HG02798 (cell line): ENCODE measurements at regions not wholly inside any gene's neighbourhood (a gene's known extent, or its start where the extent isn't known, plus 50 kb on each side); places are given as distances from the start of the nearest gene placed in this dataset.
"Not testable (repeated sequence)": the region's sequence is repeated elsewhere in the genome, so short reads cannot be mapped to it uniquely, and the experiment has no call there.

Experiments
- ATAC-seq: cut with Tn5 transposase; IDR thresholded peaks from one replicate; pipeline ENCODE4 v1.9.1; 2021; ENCODE audit warnings: mild to moderate bottlenecking; ENCODE audit not compliant: unreplicated experiment, poor library complexity

DNA sequence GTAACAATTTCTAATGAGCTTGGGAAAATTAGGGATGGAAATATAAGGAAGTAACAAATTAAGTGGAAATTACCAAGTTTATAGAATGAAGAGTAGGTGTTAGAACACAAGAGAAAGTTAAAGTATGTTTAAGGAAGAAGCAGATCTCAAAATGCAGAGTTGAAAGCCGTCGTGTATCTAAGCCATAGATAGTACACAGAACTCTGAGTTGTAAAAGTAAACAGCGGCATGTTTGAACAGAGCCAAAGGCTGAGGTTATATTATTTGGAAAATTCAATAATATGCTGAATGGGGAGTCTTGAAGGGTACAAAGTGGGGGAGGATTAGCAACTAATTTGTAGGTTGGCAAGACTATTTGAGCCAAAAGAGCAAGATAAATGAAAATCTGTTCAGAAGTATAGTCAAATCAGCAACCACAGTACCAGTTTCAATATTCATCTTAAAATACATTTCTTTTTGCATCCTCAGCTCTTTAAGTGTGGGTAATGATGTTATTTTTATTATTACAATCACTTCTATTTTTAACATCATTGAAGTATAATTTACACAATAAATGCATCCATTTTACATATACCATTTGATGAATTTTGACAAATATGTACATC, 594.8 kb upstream of the ANO3 start:
- ATAC-seq: no peak

DNA sequence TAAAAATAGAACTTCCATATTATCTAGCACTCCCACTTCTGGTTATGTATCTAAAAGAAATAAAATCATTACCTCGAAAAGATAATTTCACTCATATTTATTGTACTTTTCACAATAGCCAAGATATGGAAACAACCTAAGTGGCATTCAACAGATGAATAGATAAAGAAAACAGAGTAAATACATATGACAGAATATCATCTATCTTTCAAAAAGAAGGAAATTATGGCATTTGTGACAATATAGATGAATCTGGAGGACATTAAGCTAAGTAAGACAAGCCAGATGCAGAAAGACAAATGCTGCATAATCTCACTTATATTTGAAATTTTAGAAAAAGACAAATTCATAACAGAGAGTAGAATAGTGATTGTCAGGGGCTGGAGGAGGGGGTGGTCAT, 590.0 kb upstream of the ANO3 start:
- ATAC-seq: no peak

DNA sequence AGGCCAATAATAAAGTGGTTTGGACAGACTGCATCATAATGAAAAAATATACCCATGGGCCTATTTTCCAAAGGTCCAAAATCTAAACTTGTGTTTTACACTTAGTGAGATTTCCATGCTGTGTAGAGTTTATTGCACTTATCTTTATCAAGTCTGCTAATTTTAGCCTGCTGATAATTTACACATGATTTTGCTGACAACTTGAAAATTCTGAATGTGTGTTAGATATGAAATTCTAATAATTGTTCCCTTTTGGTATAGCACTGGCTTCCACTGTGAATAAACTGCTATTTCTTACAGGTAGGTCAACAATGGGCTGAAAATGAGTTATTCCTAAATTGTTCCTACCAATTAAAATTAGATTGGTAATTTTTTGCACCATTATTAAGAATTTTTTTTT, 589.1 kb upstream of the ANO3 start:
- no peak for ATAC-seq

DNA sequence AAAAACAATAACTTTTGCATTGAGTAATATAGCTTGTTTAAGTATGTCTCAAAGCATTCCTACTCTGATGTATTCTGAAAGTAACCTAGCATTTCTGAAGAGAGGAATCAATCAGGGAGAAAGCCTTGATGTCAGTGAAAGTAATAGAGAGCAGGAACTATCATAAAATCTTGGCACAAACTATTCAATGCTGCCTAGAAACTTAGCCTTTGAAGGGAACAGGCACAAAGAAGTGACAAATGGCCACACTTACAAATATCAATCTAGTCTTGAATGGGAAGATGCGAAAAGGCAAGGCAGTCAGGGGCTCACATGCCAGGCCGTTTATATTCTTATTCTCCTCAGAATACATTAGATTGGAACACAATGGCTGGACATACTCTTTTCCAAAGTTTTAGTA, 576.5 kb upstream of the ANO3 start:
- no peak for ATAC-seq

DNA sequence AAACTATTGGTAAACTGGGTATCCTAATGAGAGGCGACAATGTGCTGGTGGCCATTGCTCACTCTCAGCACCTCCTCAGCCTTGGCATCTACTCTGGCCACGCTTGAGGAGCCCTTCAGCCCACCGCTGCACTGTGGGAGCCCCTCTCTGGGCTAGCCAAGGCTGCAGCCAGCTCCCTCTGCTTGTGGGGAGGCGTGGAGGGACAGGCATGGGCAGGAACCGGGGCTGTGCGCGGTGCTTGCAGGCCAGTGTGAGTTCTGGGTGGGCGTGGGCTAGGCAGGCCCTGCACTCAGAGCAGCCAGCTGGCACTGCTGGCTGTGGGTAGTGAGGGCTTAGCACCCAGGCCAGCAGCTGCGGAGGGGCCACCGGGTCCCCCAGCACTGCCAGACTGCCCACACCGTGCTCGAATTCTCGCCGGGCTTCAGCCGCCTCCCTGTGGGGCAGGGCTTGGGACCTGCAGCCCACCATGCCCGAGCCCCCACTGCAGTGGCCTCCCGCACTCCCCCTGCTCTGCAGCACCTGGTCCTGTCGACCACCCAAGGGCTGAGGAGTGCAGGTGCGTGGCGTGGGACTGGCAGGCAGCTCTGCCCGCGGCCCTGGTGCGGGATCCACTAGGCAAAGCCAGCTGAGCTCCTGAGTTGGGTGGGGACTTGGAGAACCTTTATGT, 575.9 kb upstream of the ANO3 start:
- ATAC-seq: no peak

DNA sequence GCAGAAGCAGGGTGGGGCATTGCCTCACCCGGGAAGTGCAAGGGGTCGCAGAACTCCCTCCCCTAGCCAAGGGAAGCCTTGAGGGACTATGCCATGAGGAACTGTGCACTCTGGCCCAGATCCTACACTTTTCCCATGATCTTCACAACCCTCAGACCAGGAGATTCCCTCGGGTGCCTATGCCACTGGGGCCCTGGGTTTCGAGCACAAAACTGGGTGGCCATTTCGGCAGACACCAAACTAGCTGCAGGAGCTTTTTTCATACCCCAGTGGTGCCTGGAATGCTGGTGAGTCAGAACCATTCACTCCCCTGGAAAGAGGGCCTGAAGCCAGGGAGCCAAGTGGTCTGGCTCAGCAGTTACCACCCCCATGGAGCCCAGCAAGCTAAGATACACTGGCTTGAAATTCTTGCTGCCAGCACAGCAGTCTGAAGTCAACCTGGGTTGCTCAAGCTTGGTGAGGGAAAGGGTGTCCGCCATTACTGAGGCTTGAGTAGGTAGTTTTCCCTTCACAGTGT, 573.7 kb upstream of the ANO3 start:
- ATAC-seq: no peak

DNA sequence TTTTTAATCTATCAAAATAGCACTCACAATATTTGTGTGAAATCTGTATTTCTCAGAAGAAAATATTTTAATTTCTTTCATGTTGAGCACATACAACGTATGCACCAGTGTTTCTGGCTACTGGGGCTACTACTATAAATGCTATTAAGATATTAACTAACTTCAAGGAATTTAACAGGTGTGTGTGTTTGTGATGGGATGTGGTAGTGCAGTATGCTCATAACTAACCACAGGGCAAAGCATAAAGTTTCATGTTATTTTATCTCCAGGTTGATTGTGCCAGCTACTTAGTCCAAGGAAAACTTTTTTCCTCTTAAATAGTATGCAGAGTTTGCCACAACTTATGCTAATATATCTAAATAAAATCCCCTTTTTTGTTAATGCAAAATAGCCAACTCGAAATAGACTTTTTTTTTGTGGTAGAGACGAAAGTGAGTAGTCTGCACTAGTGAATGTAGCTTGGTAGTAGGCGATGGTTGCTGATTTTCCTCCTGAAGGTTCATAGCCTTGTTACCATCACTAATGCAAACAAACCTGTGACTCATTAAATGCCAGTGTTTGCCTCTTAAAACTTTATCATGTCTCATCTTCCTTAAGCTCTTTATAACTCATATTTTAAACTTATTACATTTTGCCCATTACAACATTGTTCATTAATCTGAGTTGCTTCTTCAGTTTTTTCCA, 565.5 kb upstream of the ANO3 start:
- no peak for ATAC-seq

DNA sequence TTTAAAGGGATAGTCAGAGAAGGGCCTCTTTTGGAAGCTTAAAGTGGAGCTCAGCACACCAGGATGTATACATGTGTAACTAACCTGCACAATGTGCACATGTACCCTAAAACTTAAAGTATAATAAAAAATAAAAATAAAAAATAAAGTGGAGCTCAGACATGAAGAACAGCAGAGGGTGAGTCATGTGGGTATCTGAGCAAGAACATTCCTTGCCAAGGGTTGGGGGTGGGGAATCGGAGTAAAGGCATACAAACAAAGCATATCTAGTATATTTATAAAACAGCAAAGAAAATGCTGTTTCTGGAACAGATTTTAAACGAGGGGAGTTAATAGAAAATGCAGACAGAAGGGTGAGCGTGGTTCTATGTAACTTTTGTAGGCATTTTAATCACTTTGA, 562.6 kb upstream of the ANO3 start:
- no peak for ATAC-seq

DNA sequence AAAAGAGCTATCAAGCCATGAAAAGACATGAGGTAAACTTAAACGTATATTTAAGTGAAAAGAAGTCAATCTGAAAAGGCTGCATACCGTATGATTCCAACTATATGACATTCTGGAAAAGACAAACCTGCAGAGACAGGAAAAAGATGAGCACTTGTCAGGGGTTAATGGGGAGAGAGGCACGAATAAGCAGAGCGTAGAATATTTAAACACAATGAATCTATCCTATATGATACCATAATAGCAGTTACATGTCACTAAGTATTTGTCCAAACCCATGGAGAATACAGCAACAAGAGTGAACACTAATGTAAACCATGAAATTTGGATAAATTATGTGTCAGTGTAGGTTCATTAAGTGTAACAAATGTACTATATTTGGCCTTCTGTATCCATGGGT, 560.3 kb upstream of the ANO3 start:
- no peak for ATAC-seq

DNA sequence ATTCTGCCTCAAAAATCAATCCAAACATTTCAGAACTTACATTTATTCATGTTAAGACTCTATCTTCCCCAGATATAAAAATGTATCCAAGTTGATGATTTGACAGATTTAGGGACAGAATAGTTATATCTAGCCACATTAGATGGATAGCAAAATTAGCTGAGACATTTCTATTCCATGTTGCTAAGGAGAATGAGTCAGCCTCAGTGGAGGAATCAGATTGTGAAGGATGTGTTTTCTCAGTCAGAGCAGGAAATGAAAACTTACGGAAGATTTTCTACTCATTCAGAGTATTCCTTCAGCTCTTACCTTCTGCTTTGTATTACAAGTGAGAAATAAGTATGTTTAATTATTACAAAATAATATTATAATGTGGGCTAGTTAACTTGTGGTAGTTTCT, 556.3 kb upstream of the ANO3 start:
- ATAC-seq: no peak

DNA sequence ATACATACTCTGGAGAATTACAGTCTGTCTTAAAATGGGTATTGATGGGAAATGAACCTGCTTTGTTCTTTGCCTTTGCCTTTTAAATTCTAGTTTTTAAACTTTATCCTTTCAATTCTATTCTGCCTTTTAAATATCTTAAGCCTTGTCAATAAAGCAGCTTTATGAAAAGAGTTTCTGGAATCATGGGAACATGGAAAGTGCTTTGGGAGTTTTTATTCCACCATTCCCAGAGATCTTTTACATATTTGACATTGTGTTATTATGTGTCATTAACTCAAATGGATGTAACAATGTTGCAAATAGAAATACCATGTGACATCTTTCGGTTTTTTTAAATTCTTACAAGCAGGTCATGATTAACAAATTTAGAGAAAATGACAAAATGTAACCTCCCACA, 555.7 kb upstream of the ANO3 start:
- no peak for ATAC-seq

DNA sequence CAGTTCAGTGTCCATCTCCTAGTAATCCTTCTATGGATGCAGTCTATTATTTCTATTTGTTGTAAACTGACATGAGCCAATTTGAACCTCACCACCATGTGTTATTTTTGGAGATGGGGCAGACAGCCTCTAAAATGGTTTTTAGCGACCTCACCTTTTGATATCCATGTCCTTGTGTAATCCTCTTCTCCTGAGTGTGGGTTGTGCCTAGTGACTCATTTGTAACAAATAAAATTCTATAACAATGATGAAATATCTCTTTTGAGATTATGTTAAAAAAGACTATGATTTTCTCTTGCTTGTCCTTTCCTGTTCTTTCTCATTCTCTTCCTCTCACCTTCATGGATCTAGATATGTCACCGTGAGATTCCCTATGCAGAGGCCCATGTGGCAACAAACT, 554.6 kb upstream of the ANO3 start:
- ATAC-seq: no peak

DNA sequence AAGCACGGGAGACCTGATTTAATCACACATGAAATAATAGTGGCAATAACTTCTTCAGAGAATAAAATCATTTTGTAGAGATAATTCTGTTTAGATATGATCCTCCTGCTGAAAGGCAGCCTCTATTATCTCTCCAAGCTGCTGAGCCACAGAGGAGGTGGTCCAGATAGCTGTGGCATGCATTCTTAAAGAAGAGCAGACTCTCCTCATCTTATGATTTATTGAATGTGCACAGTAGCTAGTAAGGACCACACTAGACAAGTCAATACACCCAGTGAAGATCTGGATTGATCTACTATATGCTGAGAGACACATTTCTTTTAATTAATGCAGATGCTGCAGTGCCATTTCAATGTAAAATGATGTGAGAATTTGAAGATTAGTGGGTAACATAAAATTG, 552.9 kb upstream of the ANO3 start:
- ATAC-seq: no peak

DNA sequence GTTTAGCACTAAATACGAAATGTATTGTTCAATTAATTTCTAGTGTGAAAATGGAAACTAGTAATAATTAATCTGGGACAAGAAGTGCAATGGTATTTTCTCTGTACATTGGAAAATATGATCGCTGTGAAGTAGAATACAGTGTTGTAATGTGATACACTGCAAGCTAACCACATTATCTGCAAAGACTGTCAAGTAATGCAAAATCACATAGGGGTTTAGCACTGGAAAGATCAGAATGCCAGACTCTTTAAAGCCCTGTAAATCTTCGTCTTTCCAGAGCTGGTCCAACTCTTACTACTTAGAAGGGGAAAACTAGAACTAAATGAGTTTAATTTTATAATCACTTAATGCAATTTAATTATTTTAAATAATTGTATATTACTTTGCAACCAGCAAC, 544.5 kb upstream of the ANO3 start:
- no peak for ATAC-seq

DNA sequence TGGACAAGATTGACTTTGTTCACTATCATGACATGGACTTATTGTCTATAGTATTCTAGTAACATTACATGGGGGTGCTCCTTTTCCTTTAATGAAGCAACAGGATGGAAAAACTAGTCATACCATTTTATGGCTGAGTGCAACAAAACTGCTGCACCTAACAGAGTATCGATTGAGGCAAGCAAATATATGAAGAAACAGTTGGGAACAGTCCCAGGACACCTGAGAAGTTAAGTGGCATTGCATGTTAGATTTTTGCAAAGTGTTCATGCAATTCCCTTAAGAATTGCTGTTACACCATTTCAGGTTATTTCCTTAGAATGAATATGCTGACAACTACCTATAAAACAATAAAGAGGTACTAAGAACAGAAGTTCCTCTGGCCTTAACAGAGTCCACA, 541.5 kb upstream of the ANO3 start:
- ATAC-seq: no peak

DNA sequence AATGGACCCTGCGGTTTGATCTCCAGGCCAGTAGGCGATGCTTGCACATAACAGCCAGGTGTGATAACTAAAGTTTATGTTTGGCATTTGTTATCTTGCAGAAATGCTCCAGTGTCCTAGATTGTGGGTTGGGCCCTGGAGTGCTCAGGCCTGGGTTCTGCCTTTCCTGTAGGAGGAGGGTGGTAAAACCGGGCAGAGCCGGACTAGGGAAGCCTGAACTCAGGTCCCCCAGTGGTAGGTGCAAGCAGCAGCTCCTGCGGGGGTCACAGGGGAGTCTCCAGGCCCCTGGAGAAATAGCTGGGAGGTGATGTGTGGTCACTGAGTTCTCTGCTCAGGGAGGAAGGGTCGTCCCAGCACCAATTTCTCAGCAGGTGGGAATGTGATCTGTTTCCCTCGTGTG, 538.3 kb upstream of the ANO3 start:
- ATAC-seq: no peak

DNA sequence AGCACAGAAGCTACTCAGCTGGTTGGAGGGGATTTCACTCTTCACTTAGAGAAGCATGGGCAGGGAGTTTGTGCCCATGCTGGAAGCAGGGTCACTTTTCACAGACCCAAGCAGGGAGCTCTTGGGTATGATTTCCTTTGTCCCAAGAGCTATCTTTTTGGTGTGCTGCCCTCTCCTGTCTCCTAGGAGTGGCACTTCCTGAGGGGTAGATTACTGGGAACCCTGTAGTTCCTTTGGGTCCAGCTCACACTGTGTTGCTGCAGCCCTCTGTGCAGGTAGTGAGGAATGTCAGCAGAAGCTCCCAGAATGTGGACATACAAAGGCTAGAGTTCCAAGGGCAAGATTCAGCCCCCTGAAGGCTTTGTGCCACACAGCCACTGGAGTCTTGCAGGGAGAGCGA, 537.1 kb upstream of the ANO3 start:
- ATAC-seq: no peak

DNA sequence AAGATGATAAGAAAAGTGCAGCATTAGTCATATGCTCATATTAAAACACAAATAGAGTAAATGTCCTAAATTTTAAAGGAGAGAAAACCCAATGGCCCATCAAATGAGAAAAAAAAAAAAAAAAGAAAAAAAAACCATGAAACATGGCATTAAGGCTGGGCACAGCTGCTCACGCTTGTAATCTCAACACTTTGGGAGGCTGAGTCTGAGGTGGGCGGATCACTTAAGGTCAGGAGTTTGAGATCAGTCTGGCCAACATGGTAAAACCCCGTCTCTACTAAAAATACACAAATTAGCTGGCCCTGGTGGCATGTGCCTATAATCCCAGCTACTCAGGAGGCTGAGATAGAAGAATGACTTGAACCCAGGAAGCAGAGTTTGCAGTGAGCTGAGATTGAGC, 515.5 kb upstream of the ANO3 start:
- no peak for ATAC-seq

DNA sequence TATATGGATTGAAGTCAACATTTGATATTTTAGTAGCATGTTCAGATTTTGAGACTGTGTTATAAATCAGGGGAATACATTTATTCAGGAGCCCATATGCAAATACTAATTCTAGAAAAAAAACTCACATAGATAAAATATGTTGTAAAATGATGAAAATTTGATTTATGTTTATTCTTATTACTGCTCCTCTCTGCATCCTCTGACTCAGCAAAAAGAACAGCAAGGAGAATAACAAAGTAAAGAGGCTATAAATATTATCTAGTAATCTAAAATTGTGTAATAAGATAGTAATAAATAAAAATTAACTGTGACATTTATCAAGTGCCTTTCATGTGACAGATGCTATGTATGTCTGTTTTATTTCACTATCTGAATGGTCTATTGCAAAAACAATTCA, 507.2 kb upstream of the ANO3 start:
- ATAC-seq: no peak

DNA sequence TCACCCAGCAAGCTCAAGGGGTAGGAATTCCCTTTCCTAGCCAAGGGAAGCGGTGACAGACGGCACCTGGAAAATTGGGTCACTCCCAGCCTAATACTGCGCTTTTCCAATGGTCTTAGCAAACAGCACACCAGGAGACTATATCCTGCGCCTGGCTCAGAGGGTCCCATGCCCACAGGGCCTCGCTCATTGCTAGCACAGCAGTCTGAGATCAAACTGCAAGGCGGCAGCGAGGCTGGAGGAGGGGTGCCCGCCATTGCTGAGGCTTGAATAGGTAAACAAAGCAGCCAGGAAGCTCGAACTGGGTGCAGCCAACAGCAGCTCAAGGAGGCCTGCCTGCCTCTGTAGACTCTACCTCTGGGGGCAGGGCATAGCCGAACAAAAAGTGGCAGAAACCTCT, 500.4 kb upstream of the ANO3 start:
- not testable (repeated sequence) for ATAC-seq

DNA sequence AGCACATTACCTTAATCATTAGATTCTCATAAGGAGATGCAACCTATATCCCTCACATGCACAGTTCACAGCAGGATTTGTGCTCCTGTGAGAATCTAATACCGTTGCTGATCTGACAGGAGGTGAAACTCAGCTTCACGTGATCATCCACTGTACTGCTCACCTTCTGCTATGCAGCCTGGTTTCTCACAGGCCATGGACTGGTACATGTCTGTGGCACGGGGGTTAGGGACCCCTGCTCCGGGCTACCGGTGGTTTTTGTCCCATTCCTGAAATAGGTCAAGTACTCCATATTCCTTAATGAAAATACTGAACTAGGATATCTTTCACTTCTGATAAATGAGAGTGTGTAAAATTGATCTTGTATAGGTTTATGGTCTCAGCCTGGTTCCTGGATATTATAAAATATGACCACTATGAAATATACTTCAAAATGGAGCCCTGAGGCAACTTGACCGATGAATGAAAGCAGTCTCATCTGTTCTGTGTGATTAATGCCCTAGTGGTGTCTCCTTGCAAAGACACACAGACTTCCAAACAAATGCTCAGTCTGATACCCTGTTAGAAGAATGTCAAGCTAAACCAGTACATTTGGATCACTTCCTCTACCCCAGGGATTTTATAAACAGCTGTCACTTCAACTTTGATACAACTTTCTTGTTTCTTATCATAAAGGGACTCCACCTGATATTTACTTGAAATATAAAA, 492.9 kb upstream of the ANO3 start:
- ATAC-seq: no peak
